ENCODE measurements at regions not wholly inside any gene's neighbourhood (a gene's known extent, or its start where the extent isn't known, plus 50 kb on each side); places are given as distances from the start of the nearest gene placed in this dataset.
"Not testable (repeated sequence)": the region's sequence is repeated elsewhere in the genome, so short reads cannot be mapped to it uniquely, and the experiment has no call there.

- TF ChIP-seq POLR2AphosphoS5, EP300 (IDR thresholded peaks at IDR 0.05): not testable (repeated sequence)
These were observed 81.0 kb upstream of the NOVA1 start for GRCh38 chr14:26678732-26679420.

Data from gastroesophageal sphincter (tissue), 2 donors.